DND-41 (cell line): ENCODE measurements at regions not wholly inside any gene's neighbourhood (a gene's known extent, or its start where the extent isn't known, plus 50 kb on each side); places are given as distances from the start of the nearest gene placed in this dataset.

Source experiments
- ATAC-seq: fragments of 200-7000 bp; cut with Tn5 transposase; 3 replicates; pipeline ENCODE4 v1.9.1; 2021; ENCODE audit warnings: low read depth; ENCODE audit not compliant: insufficient read depth
- DNase-seq: peaks from one replicate; pipeline ENCODE4 v3.0.0-alpha.2; 2020
- H2AFZ ChIP-seq: 2 replicates; pipeline ENCODE4 v1.6.0; 2012; ENCODE audit warnings: low read depth, low read length
- H3K27ac ChIP-seq: 2 replicates; pipeline ENCODE4 v1.5.1; 2012; ENCODE audit warnings: low read length, inconsistent platforms
- H3K27me3 ChIP-seq: fragments of 200-600 bp; sonication (generic); 2 replicates; pipeline ENCODE4 v1.6.0; 2012; ENCODE audit warnings: low read length, mild to moderate bottlenecking, inconsistent platforms; ENCODE audit not compliant: insufficient read depth, poor library complexity
- H3K36me3 ChIP-seq: 2 replicates; pipeline ENCODE4 v1.5.1; 2012; ENCODE audit warnings: low read length, inconsistent platforms; ENCODE audit not compliant: insufficient read depth
- H3K4me1 ChIP-seq: 2 replicates; pipeline ENCODE4 v1.5.1; 2012; ENCODE audit warnings: mild to moderate bottlenecking, low read length; ENCODE audit not compliant: insufficient read depth
- H3K4me2 ChIP-seq: 2 replicates; pipeline ENCODE4 v1.6.0; 2012; ENCODE audit warnings: mild to moderate bottlenecking, moderate library complexity, low read length, inconsistent platforms; ENCODE audit not compliant: insufficient read depth
- H3K4me3 ChIP-seq, 2 experiments: fragments of 200-600 bp in 1 of 2; shearing (Covaris generic) in 1 of 2; 2 replicates each; pipeline ENCODE4 v1.5.1; 2012 to 2016; ENCODE audit warnings: inconsistent platforms in 2 of 2, low read length in 2 of 2, mild to moderate bottlenecking in 2 of 2, low read depth in 1 of 2, moderate library complexity in 1 of 2
- H3K79me2 ChIP-seq: 2 replicates; pipeline ENCODE4 v1.6.0; 2012; ENCODE audit warnings: low read length, inconsistent platforms; ENCODE audit not compliant: insufficient read depth
- H3K9ac ChIP-seq: 2 replicates; pipeline ENCODE4 v1.6.0; 2012; ENCODE audit warnings: low read depth, mild to moderate bottlenecking, inconsistent platforms, low read length, moderate library complexity
- H3K9me3 ChIP-seq: 2 replicates; pipeline ENCODE4 v1.5.1; 2012; ENCODE audit warnings: low read length, moderate library complexity, mild to moderate bottlenecking, inconsistent platforms; ENCODE audit not compliant: insufficient read depth, severe bottlenecking
- H4K20me1 ChIP-seq: 2 replicates; pipeline ENCODE4 v1.6.0; 2012; ENCODE audit warnings: low read length; ENCODE audit not compliant: insufficient read depth
- CTCF ChIP-seq: IDR thresholded peaks from 2 replicates; pipeline ENCODE4 v1.5.1; 2012; ENCODE audit warnings: borderline replicate concordance, low read length, moderate library complexity, mild to moderate bottlenecking; ENCODE audit not compliant: poor library complexity, severe bottlenecking; ENCODE audit errors: extremely low read depth
- EZH2 ChIP-seq: IDR thresholded peaks from 3 replicates; pipeline ENCODE4 v1.6.1; 2012; ENCODE audit warnings: borderline replicate concordance, low read depth, mild to moderate bottlenecking, moderate library complexity, low read length, inconsistent platforms; ENCODE audit not compliant: severe bottlenecking

- ATAC-seq = no peak
Observed at GRCh38 chr18:44098551-44099098, 582.1 kb upstream of the SETBP1 start.

GRCh38 chr18:44107187-44107586, 573.5 kb upstream of the SETBP1 start:
- no peak for TF ChIP-seq EZH2
- no peak for TF ChIP-seq CTCF
- no peaks in the 10 kb centered on the region for H3K4me1 ChIP-seq
- no peak overlapping the region for H2AFZ ChIP-seq
- H3K79me2 ChIP-seq = no peaks in the 10 kb centered on the region
- no peaks in the 10 kb centered on the region for H4K20me1 ChIP-seq
- ATAC-seq = no peak
- no peak overlapping the region for H3K4me3 ChIP-seq
- H3K36me3 ChIP-seq = no peaks in the 10 kb centered on the region
- no peaks in the 10 kb centered on the region for H3K9me3 ChIP-seq
- DNase-seq = no peak
- no peak overlapping the region for H3K27ac ChIP-seq
- H3K27me3 ChIP-seq = no peaks in the 10 kb centered on the region
- no peak overlapping the region for H3K9ac ChIP-seq
- no peak overlapping the region for H3K4me2 ChIP-seq

More at GRCh38 chr18:44098551-44099098, 582.1 kb upstream of the SETBP1 start:
- no peaks in the 10 kb centered on the region for H4K20me1 ChIP-seq
- peak; percentile 31 for TF ChIP-seq CTCF
- TF ChIP-seq EZH2 = no peak
- no peaks in the 10 kb centered on the region for H3K79me2 ChIP-seq
- peaks cover 2% of the 10 kb centered on the region for H3K9me3 ChIP-seq
- H2AFZ ChIP-seq = no peak overlapping the region
- no peak overlapping the region for H3K27ac ChIP-seq
- no peaks in the 10 kb centered on the region for H3K36me3 ChIP-seq
- H3K9ac ChIP-seq = no peak overlapping the region
- no peak overlapping the region for H3K4me3 ChIP-seq
- no peaks in the 10 kb centered on the region for H3K4me1 ChIP-seq
- H3K4me2 ChIP-seq = no peak overlapping the region
- no peak for DNase-seq
- H3K27me3 ChIP-seq = no peaks in the 10 kb centered on the region

GRCh38 chr18:44111337-44111736, 569.4 kb upstream of the SETBP1 start:
- no peak for DNase-seq
- no peak for TF ChIP-seq EZH2
- no peak for TF ChIP-seq CTCF
- Histone ChIP-seq H3K9me3 (no peaks in the 10 kb centered on the region), H3K36me3 (no peaks in the 10 kb centered on the region), H3K4me2 (no peak overlapping the region), H2AFZ (no peak overlapping the region), H3K79me2 (no peaks in the 10 kb centered on the region), H3K27ac (no peak overlapping the region), H3K9ac (no peak overlapping the region), H4K20me1 (no peaks in the 10 kb centered on the region), H3K4me1 (no peaks in the 10 kb centered on the region), H3K4me3 (no peak overlapping the region), H3K27me3 (no peaks in the 10 kb centered on the region)
- no peak for ATAC-seq

GRCh38 chr18:44117821-44118220, 562.9 kb upstream of the SETBP1 start:
- no peak for DNase-seq
- Histone ChIP-seq H3K27ac (no peak overlapping the region), H3K4me1 (no peaks in the 10 kb centered on the region), H3K27me3 (no peaks in the 10 kb centered on the region), H3K4me3 (no peak overlapping the region), H3K4me2 (no peak overlapping the region), H3K36me3 (no peaks in the 10 kb centered on the region), H2AFZ (no peak overlapping the region), H3K9ac (no peak overlapping the region), H3K9me3 (no peaks in the 10 kb centered on the region), H4K20me1 (no peaks in the 10 kb centered on the region), H3K79me2 (no peaks in the 10 kb centered on the region)
- TF ChIP-seq EZH2 = no peak
- no peak for TF ChIP-seq CTCF
- no peak for ATAC-seq
